ENCODE measurements at regions not wholly inside any gene's neighbourhood (a gene's known extent, or its start where the extent isn't known, plus 50 kb on each side); places are given as distances from the start of the nearest gene placed in this dataset.
"Not testable (repeated sequence)": the region's sequence is repeated elsewhere in the genome, so short reads cannot be mapped to it uniquely, and the experiment has no call there.

DNA sequence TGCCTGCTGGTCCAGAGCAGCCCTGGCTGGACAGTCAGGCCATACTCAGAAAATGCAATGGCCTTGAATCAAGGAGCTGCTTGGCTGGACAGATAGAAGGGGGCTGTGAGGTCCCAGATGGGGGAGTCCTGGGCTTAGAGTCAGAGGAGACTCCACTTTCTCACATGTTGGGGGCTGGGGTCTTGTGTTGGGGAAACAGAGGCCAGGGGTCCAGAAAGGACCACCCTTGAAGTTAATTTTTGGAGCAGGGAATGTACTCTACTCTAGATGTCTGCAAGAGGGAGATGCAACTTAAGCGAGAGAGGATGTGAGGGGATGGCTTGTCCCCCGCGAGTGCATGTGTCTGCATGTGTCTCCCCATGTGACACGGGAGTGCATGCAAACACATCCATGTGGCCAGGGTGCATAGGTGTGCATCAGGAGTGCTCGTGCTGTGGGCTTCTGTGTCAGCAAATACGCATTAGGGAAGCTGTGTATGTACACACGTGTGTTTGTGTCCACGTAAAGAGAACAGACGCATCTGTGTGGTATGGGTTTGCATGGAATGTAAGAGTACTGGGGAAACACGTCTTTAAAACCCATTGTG lies 303.2 kb downstream of the MYCN start:
- Histone ChIP-seq H3K4me3 (ENCODE audit: low read length) (no peak overlapping the region), H3K4me1 (ENCODE audit: insufficient read depth, low read length) (no peaks in the 10 kb centered on the region), H3K27me3 (ENCODE audit: insufficient read depth, low read length) (no peaks in the 10 kb centered on the region), H3K9me3 (ENCODE audit: low read depth, low read length) (no peaks in the 10 kb centered on the region)

- Histone ChIP-seq H3K4me3 (ENCODE audit: low read length) (no peak overlapping the region), H3K4me1 (ENCODE audit: insufficient read depth, low read length) (no peaks in the 10 kb centered on the region), H3K9me3 (ENCODE audit: low read depth, low read length) (no peaks in the 10 kb centered on the region), H3K27me3 (ENCODE audit: insufficient read depth, low read length) (no peaks in the 10 kb centered on the region)
Observed at GRCh38 chr2:16242906-16243305, 302.6 kb downstream of the MYCN start.

GRCh38 chr2:16241166-16242160 lies 301.1 kb downstream of the MYCN start:
- Histone ChIP-seq H3K4me1 (ENCODE audit: insufficient read depth, low read length) (no peaks in the 10 kb centered on the region), H3K9me3 (ENCODE audit: low read depth, low read length) (no peaks in the 10 kb centered on the region), H3K4me3 (ENCODE audit: low read length) (no peak overlapping the region), H3K27me3 (ENCODE audit: insufficient read depth, low read length) (no peaks in the 10 kb centered on the region)

GRCh38 chr2:16240402-16240801 lies 300.1 kb downstream of the MYCN start:
- Histone ChIP-seq H3K27me3 (ENCODE audit: insufficient read depth, low read length) (no peaks in the 10 kb centered on the region), H3K4me3 (ENCODE audit: low read length) (no peak overlapping the region), H3K4me1 (ENCODE audit: insufficient read depth, low read length) (no peaks in the 10 kb centered on the region), H3K9me3 (ENCODE audit: low read depth, low read length) (no peaks in the 10 kb centered on the region)

GRCh38 chr2:16239296-16239850 lies 299.0 kb downstream of the MYCN start:
- H3K27me3 ChIP-seq (ENCODE audit: insufficient read depth, low read length): no peaks in the 10 kb centered on the region
- H3K4me1 ChIP-seq (ENCODE audit: insufficient read depth, low read length): no peaks in the 10 kb centered on the region
- H3K9me3 ChIP-seq (ENCODE audit: low read depth, low read length): no peaks in the 10 kb centered on the region
- H3K4me3 ChIP-seq (ENCODE audit: low read length): no peak overlapping the region

DNA sequence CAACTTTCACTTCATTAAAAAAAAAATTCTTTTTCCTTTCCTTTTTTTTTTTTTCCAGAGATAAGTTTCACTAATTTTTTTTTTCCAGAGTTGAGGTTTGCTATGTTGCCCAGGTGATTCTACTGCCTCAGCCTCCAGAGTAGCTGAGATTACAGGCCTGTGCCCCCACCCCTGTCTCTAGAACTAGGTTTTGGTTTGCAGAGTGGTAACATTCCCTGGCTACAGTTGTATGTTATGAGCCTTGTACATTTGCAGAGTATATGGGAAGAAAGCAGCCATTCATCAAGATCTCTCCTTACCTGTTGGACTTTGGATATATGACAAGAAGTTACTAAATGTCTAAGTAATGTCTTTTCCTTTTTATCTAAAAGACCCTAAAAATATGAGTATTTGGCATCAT lies 298.4 kb downstream of the MYCN start:
- Histone ChIP-seq H3K27me3 (ENCODE audit: insufficient read depth, low read length) (no peaks in the 10 kb centered on the region), H3K4me3 (ENCODE audit: low read length) (no peak overlapping the region), H3K9me3 (ENCODE audit: low read depth, low read length) (no peaks in the 10 kb centered on the region), H3K4me1 (ENCODE audit: insufficient read depth, low read length) (no peaks in the 10 kb centered on the region)

DNA sequence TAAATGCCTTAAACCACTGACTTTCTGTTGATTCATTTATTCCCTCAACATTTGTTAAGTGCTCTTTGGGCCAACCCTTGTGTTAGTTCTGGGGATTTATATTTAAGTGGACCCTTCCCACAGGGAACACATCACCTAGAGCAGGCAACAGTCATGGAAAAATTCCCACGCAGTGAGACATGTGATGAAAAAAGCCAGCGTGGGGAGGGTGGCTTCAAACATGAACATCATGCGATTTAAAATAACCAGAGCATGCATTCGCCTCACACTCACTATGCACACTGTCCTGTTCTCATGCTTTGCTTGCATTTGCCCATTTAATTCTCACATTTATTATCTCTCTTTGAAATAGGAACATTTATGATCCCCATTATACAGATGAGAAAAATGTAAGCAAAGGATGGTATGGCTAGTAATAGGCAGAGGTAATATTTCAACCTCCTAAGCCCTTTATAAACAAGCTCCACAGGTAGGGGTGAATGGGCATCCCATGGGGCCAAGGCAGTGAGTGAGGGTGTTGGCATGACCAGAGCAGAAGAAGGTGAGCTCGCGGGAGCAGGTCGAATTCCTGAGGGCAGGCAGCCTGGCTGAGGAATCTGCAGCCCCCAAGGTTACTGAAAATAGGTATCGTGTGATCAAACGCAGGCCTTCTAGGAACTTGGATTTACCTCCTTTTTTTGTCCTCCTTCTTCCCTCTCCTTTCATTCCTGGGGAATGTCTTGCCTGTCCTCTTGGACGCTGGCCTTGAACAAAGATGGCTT lies 297.8 kb downstream of the MYCN start:
- no peaks in the 10 kb centered on the region for H3K9me3 ChIP-seq (ENCODE audit: low read depth, low read length)
- no peaks in the 10 kb centered on the region for H3K27me3 ChIP-seq (ENCODE audit: insufficient read depth, low read length)
- no peaks in the 10 kb centered on the region for H3K4me1 ChIP-seq (ENCODE audit: insufficient read depth, low read length)
- H3K4me3 ChIP-seq (ENCODE audit: low read length): no peak overlapping the region

- no peaks in the 10 kb centered on the region for H3K9me3 ChIP-seq (ENCODE audit: low read depth, low read length)
- no peaks in the 10 kb centered on the region for H3K27me3 ChIP-seq (ENCODE audit: insufficient read depth, low read length)
- H3K4me1 ChIP-seq (ENCODE audit: insufficient read depth, low read length): no peaks in the 10 kb centered on the region
- no peak overlapping the region for H3K4me3 ChIP-seq (ENCODE audit: low read length)
Observed at GRCh38 chr2:16235747-16236146, 295.4 kb downstream of the MYCN start.

- H3K9me3 ChIP-seq (ENCODE audit: low read depth, low read length); H3K4me1 ChIP-seq (ENCODE audit: insufficient read depth, low read length); H3K27me3 ChIP-seq (ENCODE audit: insufficient read depth, low read length); H3K4me3 ChIP-seq (ENCODE audit: low read length): not testable (repeated sequence)
Observed at GRCh38 chr2:16235291-16235690, 294.9 kb downstream of the MYCN start.

- Histone ChIP-seq H3K4me1 (ENCODE audit: insufficient read depth, low read length) (no peaks in the 10 kb centered on the region), H3K27me3 (ENCODE audit: insufficient read depth, low read length) (no peaks in the 10 kb centered on the region), H3K9me3 (ENCODE audit: low read depth, low read length) (no peaks in the 10 kb centered on the region), H3K4me3 (ENCODE audit: low read length) (no peak overlapping the region)
Observed at GRCh38 chr2:16228951-16229350, 288.6 kb downstream of the MYCN start.

- Histone ChIP-seq H3K4me1 (ENCODE audit: insufficient read depth, low read length) (no peaks in the 10 kb centered on the region), H3K27me3 (ENCODE audit: insufficient read depth, low read length) (no peaks in the 10 kb centered on the region), H3K9me3 (ENCODE audit: low read depth, low read length) (no peaks in the 10 kb centered on the region), H3K4me3 (ENCODE audit: low read length) (no peak overlapping the region)
Observed at GRCh38 chr2:16228471-16228870, 288.1 kb downstream of the MYCN start.

GRCh38 chr2:16227811-16228462 lies 287.6 kb downstream of the MYCN start:
- no peaks in the 10 kb centered on the region for H3K27me3 ChIP-seq (ENCODE audit: insufficient read depth, low read length)
- H3K9me3 ChIP-seq (ENCODE audit: low read depth, low read length): no peaks in the 10 kb centered on the region
- no peaks in the 10 kb centered on the region for H3K4me1 ChIP-seq (ENCODE audit: insufficient read depth, low read length)
- no peak overlapping the region for H3K4me3 ChIP-seq (ENCODE audit: low read length)

DNA sequence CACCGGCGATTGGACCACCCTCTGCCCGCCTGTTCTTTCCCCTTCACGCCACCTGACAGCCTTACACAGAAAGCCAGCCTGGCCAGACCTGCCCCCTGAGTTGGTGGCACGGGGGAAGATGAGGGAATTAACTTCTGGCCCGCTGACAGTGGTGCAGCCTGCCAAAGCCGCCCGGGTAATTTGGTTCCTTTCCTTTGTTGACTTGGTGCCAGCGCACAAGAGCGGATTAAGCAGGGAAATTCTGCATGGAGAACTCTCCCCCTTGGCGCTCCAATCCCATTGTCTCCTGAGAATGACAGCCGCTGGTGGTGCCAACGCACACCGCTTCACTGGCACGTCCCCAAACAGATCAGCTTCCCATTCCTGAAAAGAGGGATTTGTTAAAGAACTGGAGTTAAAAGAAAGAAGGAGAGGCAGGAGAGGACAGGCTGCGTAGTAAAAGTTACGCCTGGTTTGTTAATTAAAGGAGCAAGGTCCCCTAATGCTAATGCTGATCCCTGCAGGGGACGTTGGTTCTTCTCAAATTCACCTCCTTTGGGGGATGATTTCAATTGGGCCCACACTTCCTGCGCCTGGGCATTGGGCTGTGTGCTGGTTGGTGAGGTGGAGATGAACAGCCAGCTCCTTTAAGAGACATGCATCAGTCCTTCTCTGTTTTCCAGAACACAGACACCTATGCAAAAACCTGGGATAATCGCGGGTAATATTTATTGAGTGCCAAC lies 286.8 kb downstream of the MYCN start:
- Histone ChIP-seq H3K4me1 (ENCODE audit: insufficient read depth, low read length) (no peaks in the 10 kb centered on the region), H3K9me3 (ENCODE audit: low read depth, low read length) (no peaks in the 10 kb centered on the region), H3K27me3 (ENCODE audit: insufficient read depth, low read length) (no peaks in the 10 kb centered on the region), H3K4me3 (ENCODE audit: low read length) (no peak overlapping the region)

DNA sequence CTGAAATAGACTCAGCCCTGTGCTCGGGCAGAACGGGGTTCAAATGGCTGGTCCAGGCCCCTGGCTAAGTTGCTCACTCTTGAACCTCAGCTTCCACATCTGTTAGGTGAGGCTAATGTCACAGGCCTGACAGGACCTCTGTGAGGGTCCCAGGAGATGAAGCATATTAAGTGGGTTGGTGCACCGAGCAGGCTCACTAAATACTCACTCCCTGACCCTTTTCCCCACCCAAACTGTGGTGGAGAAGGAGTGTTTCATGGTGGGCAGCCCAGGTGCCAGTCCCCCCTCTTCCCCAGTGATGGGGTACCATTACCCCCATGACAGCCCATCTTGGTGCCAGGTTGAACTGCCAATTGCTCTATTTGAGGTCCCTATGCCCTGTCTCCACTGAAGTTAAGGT lies 286.0 kb downstream of the MYCN start:
- no peaks in the 10 kb centered on the region for H3K9me3 ChIP-seq (ENCODE audit: low read depth, low read length)
- H3K4me3 ChIP-seq (ENCODE audit: low read length): no peak overlapping the region
- no peaks in the 10 kb centered on the region for H3K4me1 ChIP-seq (ENCODE audit: insufficient read depth, low read length)
- H3K27me3 ChIP-seq (ENCODE audit: insufficient read depth, low read length): no peaks in the 10 kb centered on the region
